ENCODE measurements at regions not wholly inside any gene's neighbourhood (a gene's known extent, or its start where the extent isn't known, plus 50 kb on each side); places are given as distances from the start of the nearest gene placed in this dataset.

- DNase-seq = no peak
These were observed 61.2 kb upstream of the MPHOSPH6 start for GRCh38 chr16:82231008-82231787.

GRCh38 chr16:82229800-82230619 is 60.0 kb upstream of the MPHOSPH6 start:
- DNase-seq = peak; percentile 62

DNA sequence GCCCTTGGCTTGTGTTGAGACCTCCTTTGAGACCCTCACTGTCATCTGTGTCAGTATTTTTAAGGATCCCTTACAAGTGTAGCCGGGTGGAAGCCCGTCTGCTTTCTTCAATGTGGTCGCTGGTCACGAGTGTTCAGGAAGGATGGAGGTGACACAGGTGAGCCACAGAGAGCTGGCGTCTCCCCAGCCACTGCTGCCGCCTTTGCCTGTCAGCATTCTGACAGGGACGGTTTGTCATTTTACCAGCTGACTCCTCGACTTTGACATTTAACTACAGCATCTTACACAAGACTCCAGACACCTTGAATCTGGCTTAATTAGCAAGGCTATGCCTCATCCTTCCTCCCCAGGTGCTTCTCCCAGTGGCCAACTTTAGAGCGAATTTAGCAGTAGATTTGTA is 56.3 kb upstream of the MPHOSPH6 start:
- DNase-seq = no peak

GRCh38 chr16:82224821-82225220 is 54.8 kb upstream of the MPHOSPH6 start:
- no peak for DNase-seq

GRCh38 chr16:82220541-82220940 is 50.5 kb upstream of the MPHOSPH6 start:
- DNase-seq = no peak

Measured in stimulated activated CD4-positive, alpha-beta T cell treated with anti-CD3 and anti-CD28 coated beads, Interleukin-4, amount 100 ng/mL, for 1 hour (primary cell).